ENCODE measurements at regions not wholly inside any gene's neighbourhood (a gene's known extent, or its start where the extent isn't known, plus 50 kb on each side); places are given as distances from the start of the nearest gene placed in this dataset.

DNA sequence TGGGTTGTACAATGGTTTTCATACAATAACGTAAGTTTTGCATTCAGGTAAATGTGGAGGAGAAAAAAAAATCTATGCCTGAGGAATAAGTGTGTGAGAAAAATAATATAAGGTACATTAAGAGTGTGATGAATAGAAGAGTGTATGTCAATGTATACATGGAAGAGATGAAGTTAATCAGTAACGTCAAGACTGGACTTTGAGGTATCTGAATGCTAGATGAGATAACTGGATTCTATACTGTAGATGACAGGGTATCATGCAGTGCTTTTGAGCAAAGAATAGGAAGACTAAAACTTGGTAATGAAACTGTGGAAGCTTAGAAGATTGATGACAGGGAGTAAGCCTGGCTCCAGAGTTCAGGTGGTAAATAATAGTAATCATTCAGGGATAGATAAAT, 666.7 kb upstream of the SGO1 start:
- ChIA-PET POLR2A (no interaction called here), CTCF (interaction anchor here (0.8 kb wide), 2 partner anchors 18 to 496 kb away, joined by 3 read pairs; no protein-coding TSS in a partner anchor)
- Histone ChIP-seq H3K27me3 (ENCODE audit: control insufficient read depth, insufficient read depth, low read length) (no peaks in the 10 kb centered on the region), H3K4me3 (ENCODE audit: low read depth, low read length) (no peak overlapping the region), H3K36me3 (ENCODE audit: control insufficient read depth, insufficient read depth, low read length) (no peaks in the 10 kb centered on the region)
- DNase-seq (ENCODE audit: low read depth): no peak
- TF ChIP-seq, protein P1, sequence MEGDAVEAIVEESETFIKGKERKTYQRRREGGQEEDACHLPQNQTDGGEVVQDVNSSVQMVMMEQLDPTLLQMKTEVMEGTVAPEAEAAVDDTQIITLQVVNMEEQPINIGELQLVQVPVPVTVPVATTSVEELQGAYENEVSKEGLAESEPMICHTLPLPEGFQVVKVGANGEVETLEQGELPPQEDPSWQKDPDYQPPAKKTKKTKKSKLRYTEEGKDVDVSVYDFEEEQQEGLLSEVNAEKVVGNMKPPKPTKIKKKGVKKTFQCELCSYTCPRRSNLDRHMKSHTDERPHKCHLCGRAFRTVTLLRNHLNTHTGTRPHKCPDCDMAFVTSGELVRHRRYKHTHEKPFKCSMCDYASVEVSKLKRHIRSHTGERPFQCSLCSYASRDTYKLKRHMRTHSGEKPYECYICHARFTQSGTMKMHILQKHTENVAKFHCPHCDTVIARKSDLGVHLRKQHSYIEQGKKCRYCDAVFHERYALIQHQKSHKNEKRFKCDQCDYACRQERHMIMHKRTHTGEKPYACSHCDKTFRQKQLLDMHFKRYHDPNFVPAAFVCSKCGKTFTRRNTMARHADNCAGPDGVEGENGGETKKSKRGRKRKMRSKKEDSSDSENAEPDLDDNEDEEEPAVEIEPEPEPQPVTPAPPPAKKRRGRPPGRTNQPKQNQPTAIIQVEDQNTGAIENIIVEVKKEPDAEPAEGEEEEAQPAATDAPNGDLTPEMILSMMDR (IDR thresholded peaks at IDR 0.05; ENCODE audit: insufficient read depth, low read depth, low read length): no peak

DNA sequence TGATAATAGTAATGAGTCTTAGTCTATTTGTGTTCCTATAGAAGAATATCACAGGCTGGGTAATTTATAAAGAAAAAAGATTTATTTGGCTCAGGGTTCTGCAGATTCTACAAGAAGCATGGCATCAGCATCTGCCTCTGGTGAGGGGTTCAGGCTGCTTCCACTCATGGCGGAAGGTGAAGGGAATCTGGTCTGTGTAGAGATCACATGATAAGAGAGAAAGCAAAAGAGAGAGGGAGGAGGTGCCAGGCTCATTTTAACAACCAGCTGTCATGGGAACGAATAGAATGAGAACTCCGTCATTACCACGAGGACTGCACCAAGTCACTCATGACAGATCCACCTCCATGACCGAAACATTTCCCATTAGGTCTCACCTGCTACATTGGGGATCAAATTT, 664.0 kb upstream of the SGO1 start:
- ChIA-PET CTCF (no interaction called here), POLR2A (no interaction called here)
- Histone ChIP-seq H3K4me3 (ENCODE audit: low read depth, low read length) (no peak overlapping the region), H3K27me3 (ENCODE audit: control insufficient read depth, insufficient read depth, low read length) (no peaks in the 10 kb centered on the region), H3K36me3 (ENCODE audit: control insufficient read depth, insufficient read depth, low read length) (no peaks in the 10 kb centered on the region)
- no peak for DNase-seq (ENCODE audit: low read depth)
- TF ChIP-seq, protein P1 (IDR thresholded peaks at IDR 0.05; ENCODE audit: insufficient read depth, low read depth, low read length): no peak

DNA sequence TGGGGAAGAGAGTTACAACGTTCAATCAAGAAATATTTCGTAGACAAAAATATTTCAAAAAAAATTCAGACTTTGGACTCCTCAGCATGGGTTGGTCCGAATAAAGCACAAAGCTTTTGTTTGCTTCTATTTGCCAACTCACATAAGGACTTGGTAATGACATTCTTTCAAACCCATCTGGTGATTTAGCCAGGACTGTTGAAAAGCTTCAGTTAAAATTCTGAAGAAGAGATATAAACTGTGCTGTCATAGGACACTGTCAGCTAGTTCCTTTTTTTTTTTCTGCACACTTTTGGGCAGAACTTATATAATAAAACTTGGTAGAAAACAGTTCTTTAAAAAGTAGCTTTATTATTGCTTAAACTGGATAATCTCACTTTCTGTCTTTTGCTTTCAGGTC, 660.8 kb upstream of the SGO1 start:
- POLR2A ChIA-PET: no interaction called here
- TF ChIP-seq, protein P1 (IDR thresholded peaks at IDR 0.05; ENCODE audit: insufficient read depth, low read depth, low read length): no peak
- no peak for DNase-seq (ENCODE audit: low read depth)

DNA sequence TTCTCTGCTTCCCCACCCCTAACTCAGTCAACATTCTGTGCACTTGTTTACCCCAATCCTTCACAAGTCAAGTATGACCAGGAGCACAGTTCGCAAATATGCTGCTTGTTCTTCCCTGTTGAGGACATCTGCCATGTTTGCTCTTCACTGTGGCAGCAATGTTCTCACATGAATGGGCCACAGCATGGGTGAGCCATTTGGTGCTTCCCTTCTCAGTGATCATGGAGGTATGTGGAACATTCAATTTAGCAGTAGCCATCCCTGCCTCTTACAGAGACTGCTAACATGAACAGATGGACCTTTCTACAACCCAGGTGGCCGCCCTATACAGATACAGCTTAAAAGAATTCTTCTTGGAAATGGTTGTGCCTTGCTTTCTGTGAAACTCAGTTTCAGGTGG, 660.1 kb upstream of the SGO1 start:
- Histone ChIP-seq H3K36me3 (ENCODE audit: control insufficient read depth, insufficient read depth, low read length) (no peaks in the 10 kb centered on the region), H3K27me3 (ENCODE audit: control insufficient read depth, insufficient read depth, low read length) (no peaks in the 10 kb centered on the region), H3K4me3 (ENCODE audit: low read depth, low read length) (no peak overlapping the region)
- ChIA-PET POLR2A (no interaction called here), CTCF (no interaction called here)
- TF ChIP-seq, protein P1 (IDR thresholded peaks at IDR 0.05; ENCODE audit: insufficient read depth, low read depth, low read length): no peak
- no peak for DNase-seq (ENCODE audit: low read depth)

More for the DNA sequence above, 660.8 kb upstream of the SGO1 start:
- CTCF ChIA-PET: no interaction called here
- no peak overlapping the region for H3K4me3 ChIP-seq (ENCODE audit: low read depth, low read length)
- H3K36me3 ChIP-seq (ENCODE audit: control insufficient read depth, insufficient read depth, low read length): no peaks in the 10 kb centered on the region
- H3K27me3 ChIP-seq (ENCODE audit: control insufficient read depth, insufficient read depth, low read length): no peaks in the 10 kb centered on the region

DNA sequence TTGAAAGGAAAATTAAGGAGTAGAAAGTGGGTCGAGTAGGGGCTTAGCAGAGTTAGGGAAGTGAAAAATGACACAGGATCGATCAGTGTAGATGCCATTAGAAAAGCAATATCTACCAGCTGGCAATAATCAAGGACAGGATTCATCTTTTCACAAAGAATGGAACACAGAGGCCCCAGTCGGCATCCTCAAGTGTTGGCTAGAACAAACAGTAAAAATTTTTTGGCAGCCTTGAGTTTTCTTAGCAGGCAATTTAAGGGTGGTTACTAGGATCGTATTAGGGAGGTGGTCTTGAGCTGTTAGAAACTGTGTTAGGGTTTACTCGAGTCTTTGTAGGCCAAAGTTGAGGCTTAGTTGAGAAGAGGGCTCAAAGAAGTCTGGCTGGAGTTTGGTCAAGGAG, 658.8 kb upstream of the SGO1 start:
- Histone ChIP-seq H3K4me3 (ENCODE audit: low read depth, low read length) (no peak overlapping the region), H3K27me3 (ENCODE audit: control insufficient read depth, insufficient read depth, low read length) (no peaks in the 10 kb centered on the region), H3K36me3 (ENCODE audit: control insufficient read depth, insufficient read depth, low read length) (no peaks in the 10 kb centered on the region)
- ChIA-PET POLR2A (no interaction called here), CTCF (no interaction called here)
- DNase-seq (ENCODE audit: low read depth): no peak
- TF ChIP-seq, protein P1 (IDR thresholded peaks at IDR 0.05; ENCODE audit: insufficient read depth, low read depth, low read length): no peak

Data from BJ (cell line).